ENCODE measurements at regions not wholly inside any gene's neighbourhood (a gene's known extent, or its start where the extent isn't known, plus 50 kb on each side); places are given as distances from the start of the nearest gene placed in this dataset.
"Not testable (repeated sequence)": the region's sequence is repeated elsewhere in the genome, so short reads cannot be mapped to it uniquely, and the experiment has no call there.

GRCh38 chr5:36421256-36421655 lies 119.6 kb upstream of the RANBP3L start:
- no peak for ATAC-seq
- Histone ChIP-seq H3K9me3 (no peaks in the 10 kb centered on the region), H3K27me3 (ENCODE audit: low read depth) (no peaks in the 10 kb centered on the region), H3K27ac (no peak overlapping the region), H3K4me3 (no peak overlapping the region), H3K36me3 (no peaks in the 10 kb centered on the region), H3K4me1 (no peaks in the 10 kb centered on the region)
- no peak for TF ChIP-seq CTCF (IDR thresholded peaks at IDR 0.05)
- no peak for DNase-seq
- intact Hi-C loops (cut with DNase I): no loop called here

GRCh38 chr5:36422952-36423351 lies 121.2 kb upstream of the RANBP3L start:
- no peak overlapping the region for H3K4me3 ChIP-seq
- DNase-seq (no peak), ATAC-seq (no peak)
- H3K36me3 ChIP-seq: no peaks in the 10 kb centered on the region
- H3K9me3 ChIP-seq: no peaks in the 10 kb centered on the region
- intact Hi-C loops (cut with DNase I): no loop called here
- no peak overlapping the region for H3K27ac ChIP-seq
- no peaks in the 10 kb centered on the region for H3K4me1 ChIP-seq
- no peaks in the 10 kb centered on the region for H3K27me3 ChIP-seq (ENCODE audit: low read depth)
- TF ChIP-seq CTCF (IDR thresholded peaks at IDR 0.05): no peak

DNA sequence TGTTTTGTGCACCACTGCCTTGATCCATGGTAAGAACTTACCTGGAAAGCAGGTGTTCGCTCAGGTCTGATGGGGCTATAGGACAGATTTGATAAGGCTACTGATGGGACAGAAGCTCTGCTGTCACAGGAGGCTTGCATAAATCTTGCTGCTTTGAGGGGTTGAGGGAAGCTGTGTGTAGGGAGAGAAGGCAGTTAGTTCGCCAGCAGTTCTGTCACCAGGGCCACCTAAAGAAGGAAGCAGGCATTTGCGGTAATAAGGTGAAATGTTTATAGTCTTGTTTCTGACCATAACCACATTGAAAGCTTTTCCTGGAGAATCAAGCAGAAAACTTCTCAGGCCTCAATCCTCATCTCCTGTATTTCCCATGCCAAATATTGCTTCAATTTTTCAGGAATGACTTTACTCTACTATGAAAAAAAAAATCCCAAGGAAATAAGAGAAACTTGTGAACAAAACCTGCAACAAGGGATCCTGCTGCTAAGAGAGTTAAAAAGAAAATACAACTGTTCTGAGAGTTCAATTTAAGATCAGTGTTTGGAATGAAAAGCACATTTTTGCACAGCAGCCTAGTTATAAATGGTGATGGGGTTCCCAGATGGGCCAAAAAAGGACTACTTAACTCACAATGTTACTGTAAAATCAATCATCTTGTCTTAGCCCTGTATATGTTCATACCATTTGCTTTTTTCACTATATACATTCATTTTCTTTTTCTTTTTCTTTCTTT lies 122.0 kb upstream of the RANBP3L start:
- Histone ChIP-seq H3K27ac (no peak overlapping the region), H3K4me1 (no peaks in the 10 kb centered on the region), H3K4me3 (no peak overlapping the region), H3K36me3 (no peaks in the 10 kb centered on the region), H3K9me3 (no peaks in the 10 kb centered on the region), H3K27me3 (ENCODE audit: low read depth) (no peaks in the 10 kb centered on the region)
- intact Hi-C loops (cut with DNase I): no loop called here
- ATAC-seq (no peak), DNase-seq (no peak)
- TF ChIP-seq CTCF (IDR thresholded peaks at IDR 0.05): no peak

- ATAC-seq; intact Hi-C loops (cut with DNase I): not testable (repeated sequence)
These were observed 124.4 kb upstream of the RANBP3L start for GRCh38 chr5:36426070-36426469.

GRCh38 chr5:36435516-36435915 lies 133.8 kb upstream of the RANBP3L start:
- no peak overlapping the region for H3K4me3 ChIP-seq
- DNase-seq (no peak), ATAC-seq (no peak)
- H3K27ac ChIP-seq: no peak overlapping the region
- TF ChIP-seq CTCF (IDR thresholded peaks at IDR 0.05): no peak
- H3K9me3 ChIP-seq: no peaks in the 10 kb centered on the region
- H3K4me1 ChIP-seq: no peaks in the 10 kb centered on the region
- intact Hi-C loops (cut with DNase I): no loop called here
- no peaks in the 10 kb centered on the region for H3K36me3 ChIP-seq
- no peaks in the 10 kb centered on the region for H3K27me3 ChIP-seq (ENCODE audit: low read depth)

More at GRCh38 chr5:36426070-36426469, 124.4 kb upstream of the RANBP3L start:
- H3K4me1 ChIP-seq; H3K9me3 ChIP-seq; H3K4me3 ChIP-seq; DNase-seq; H3K27me3 ChIP-seq (ENCODE audit: low read depth); H3K27ac ChIP-seq; H3K36me3 ChIP-seq: not testable (repeated sequence)

GRCh38 chr5:36436306-36436705 lies 134.6 kb upstream of the RANBP3L start:
- Histone ChIP-seq H3K4me1 (no peaks in the 10 kb centered on the region), H3K27me3 (ENCODE audit: low read depth) (no peaks in the 10 kb centered on the region), H3K27ac (no peak overlapping the region), H3K4me3 (no peak overlapping the region), H3K9me3 (no peaks in the 10 kb centered on the region), H3K36me3 (no peaks in the 10 kb centered on the region)
- no peak for ATAC-seq
- TF ChIP-seq CTCF (IDR thresholded peaks at IDR 0.05): no peak
- intact Hi-C loops (cut with DNase I): no loop called here
- no peak for DNase-seq

Measured in lower lobe of right lung (tissue), 2 donors.